Astrocyte of the cerebellum (primary cell): ENCODE measurements at regions not wholly inside any gene's neighbourhood (a gene's known extent, or its start where the extent isn't known, plus 50 kb on each side); places are given as distances from the start of the nearest gene placed in this dataset.

Experiments
- DNase-seq: peaks from one replicate; pipeline ENCODE4 v3.0.0-alpha.2; 2011; ENCODE audit warnings: low read depth
- H3K4me3 ChIP-seq: 2 replicates; pipeline ENCODE4 v1.5.1; 2011; ENCODE audit warnings: mild to moderate bottlenecking, low read depth, low read length, moderate library complexity
- CTCF ChIP-seq: IDR thresholded peaks from 2 replicates; pipeline ENCODE4 v1.5.1; 2012; ENCODE audit warnings: low read length, low read depth, moderate library complexity, mild to moderate bottlenecking; ENCODE audit errors: missing control alignments
- in situ Hi-C: cut with HindIII; loops from 2 replicates; pipeline ENCODE4 v1.10.0; 2017; ENCODE audit warnings: low sequenced_read_pairs

GRCh38 chr4:125398263-125399002 is 83.7 kb downstream of the FAT4 start:
- H3K4me3 ChIP-seq: no peak overlapping the region
- no peak for TF ChIP-seq CTCF
- DNase-seq: no peak
- in situ Hi-C loops: no loop called here

DNA sequence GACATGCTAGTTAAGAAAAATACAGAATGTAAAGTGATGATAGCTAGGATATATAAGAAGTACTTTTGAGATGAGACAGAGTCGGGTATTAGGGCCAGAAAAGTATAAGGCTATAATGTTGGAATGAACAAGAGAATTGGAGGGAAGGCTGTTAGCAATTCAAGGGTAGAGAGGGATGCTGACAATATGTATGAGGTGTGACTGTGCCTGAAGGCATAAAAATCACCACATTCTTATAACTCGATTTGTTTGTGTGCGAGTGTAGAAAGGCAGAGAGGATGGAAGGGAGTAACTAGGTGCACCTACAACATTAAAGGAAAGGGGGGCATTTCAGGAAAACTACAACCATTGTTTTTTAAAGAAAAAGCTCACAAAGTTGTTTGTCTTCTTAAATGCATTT is 86.0 kb downstream of the FAT4 start:
- no peak for TF ChIP-seq CTCF
- in situ Hi-C loops: no loop called here
- DNase-seq: no peak
- H3K4me3 ChIP-seq: no peak overlapping the region

DNA sequence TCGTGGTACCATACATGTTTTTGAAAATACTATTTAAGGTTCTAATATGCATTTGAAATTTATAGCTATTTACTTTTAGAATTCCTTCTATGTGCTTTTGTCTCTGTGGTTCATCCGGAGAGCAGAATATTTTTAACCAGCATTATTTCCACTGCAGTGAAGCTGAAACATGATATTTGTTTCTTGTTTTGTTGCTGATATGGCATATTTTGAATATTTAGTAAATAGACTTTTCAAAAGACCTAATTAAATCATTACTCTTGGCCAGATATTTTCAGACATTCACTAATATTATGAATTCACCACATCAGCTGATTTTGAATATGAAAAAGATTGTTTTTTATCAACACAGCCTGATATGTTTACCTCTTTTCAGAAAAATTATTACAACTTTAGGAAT is 87.0 kb downstream of the FAT4 start:
- DNase-seq: no peak
- H3K4me3 ChIP-seq: no peak overlapping the region
- in situ Hi-C loops: no loop called here
- TF ChIP-seq CTCF: no peak

- in situ Hi-C loops: no loop called here
- TF ChIP-seq CTCF: no peak
- no peak for DNase-seq
- H3K4me3 ChIP-seq: no peak overlapping the region
These were observed 105.8 kb downstream of the FAT4 start for GRCh38 chr4:125420526-125420925.

DNA sequence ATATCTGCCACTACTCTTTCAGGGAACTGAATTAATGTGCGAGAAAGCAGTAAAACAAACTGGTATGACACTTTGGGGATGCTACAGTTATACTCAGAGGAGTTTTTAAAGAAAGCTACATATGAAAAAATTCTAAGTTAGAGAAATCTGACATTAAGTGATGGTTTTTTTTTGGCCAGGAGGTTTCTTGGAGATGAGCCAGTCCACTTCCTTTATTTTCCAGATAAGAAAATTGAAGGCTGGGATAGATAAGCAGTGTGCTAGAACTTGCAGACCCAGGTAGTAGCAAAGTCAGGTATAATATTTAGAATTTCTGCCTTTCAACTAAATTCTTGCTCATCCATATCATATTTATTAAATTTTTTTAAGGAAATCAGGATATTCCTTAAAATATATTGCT is 106.8 kb downstream of the FAT4 start:
- DNase-seq: no peak
- in situ Hi-C loops: no loop called here
- TF ChIP-seq CTCF: no peak
- no peak overlapping the region for H3K4me3 ChIP-seq

DNA sequence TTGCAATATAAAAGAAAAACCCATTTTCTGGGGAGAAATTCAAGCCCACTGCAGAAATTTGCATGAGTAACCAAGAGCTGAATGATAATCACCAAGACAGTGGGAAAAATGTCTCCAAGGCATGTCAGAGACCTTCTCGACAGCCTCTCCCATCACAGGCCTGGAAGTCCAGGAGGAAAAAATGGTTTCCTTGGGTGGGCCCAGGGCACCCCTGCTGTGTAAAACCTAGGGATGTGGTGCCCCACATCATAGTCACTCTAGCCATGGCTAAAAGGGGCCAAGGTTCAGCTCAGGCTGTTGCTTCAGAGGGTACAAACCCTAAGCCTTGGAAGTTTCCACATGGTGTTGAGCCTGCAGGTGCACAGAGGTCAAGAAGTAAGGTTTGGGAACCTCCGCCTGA is 108.4 kb downstream of the FAT4 start:
- DNase-seq: no peak
- no peak overlapping the region for H3K4me3 ChIP-seq
- TF ChIP-seq CTCF: no peak
- in situ Hi-C loops: no loop called here

DNA sequence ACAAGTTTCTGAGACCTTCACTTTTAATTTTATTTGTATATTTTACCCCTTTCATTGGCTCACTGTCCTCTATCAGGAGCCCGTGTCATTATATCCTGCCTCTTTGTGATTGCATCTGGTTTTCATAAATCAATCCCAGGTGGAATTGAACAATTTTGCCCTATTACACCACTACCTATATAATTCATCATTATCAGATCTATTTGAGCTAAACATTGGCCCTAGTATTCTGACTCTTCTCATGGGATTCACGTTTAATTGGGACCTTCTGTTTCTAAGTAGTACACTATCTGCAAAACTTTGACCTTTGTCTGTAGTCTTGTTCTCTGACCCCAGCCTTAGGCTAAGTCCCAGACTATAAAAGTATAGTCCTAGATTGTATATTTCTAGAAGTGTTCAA is 114.1 kb downstream of the FAT4 start:
- no peak for DNase-seq
- no peak for TF ChIP-seq CTCF
- in situ Hi-C loops: no loop called here
- no peak overlapping the region for H3K4me3 ChIP-seq
